OCI-LY7 (cell line): ENCODE measurements at regions not wholly inside any gene's neighbourhood (a gene's known extent, or its start where the extent isn't known, plus 50 kb on each side); places are given as distances from the start of the nearest gene placed in this dataset.

Source experiments
- BruUV-seq: library from RNA; stranded (reverse); fragments of 400-500 nt; replicated peaks from 2 replicates; lab custom pipeline; 2021; lab: Mats Ljungman, UMichigan
- CTCF ChIA-PET: fragments of 300-600 bp; sonication (Branson Sonifier 250); formaldehyde crosslinking; loops from one replicate; lab custom pipeline; 2022; ENCODE audit warnings: antibody characterized with exemption; ENCODE audit not compliant: unreplicated experiment; lab: Charles Lee
- POLR2A ChIA-PET: fragments of 300-600 bp; sonication (Branson Sonifier 250); formaldehyde crosslinking; loops from one replicate; lab custom pipeline; 2022; ENCODE audit warnings: antibody characterized with exemption; lab: Charles Lee
- DNase-seq: peaks from one replicate; pipeline ENCODE4 v3.0.0-alpha.2; 2015; ENCODE audit warnings: low spot score
- H2AFZ ChIP-seq: fragments of 200-600 bp; sonication (generic), shearing (Covaris generic); 2 replicates; pipeline ENCODE4 v1.6.1; 2014; ENCODE audit warnings: mild to moderate bottlenecking, antibody characterized with exemption, low read length, moderate library complexity
- H3K27ac ChIP-seq: fragments of 200-600 bp; sonication (generic); 2 replicates; pipeline ENCODE4 v1.5.1; 2014; ENCODE audit warnings: mixed run types, low read depth, mild to moderate bottlenecking, moderate library complexity, low read length, inconsistent platforms; ENCODE audit not compliant: poor library complexity, severe bottlenecking
- H3K36me3 ChIP-seq: fragments of 200-600 bp; sonication (generic); 2 replicates; pipeline ENCODE4 v1.6.1; 2014; ENCODE audit warnings: mild to moderate bottlenecking, antibody characterized with exemption, low read length, moderate library complexity, mixed read lengths; ENCODE audit not compliant: insufficient read depth
- H3K4me1 ChIP-seq: fragments of 200-600 bp; sonication (generic); 2 replicates; pipeline ENCODE4 v1.5.1; 2014; ENCODE audit warnings: mild to moderate bottlenecking, low read length; ENCODE audit not compliant: insufficient read depth, poor library complexity, severe bottlenecking
- H3K4me2 ChIP-seq: fragments of 200-600 bp; sonication (generic); 2 replicates; pipeline ENCODE4 v1.6.1; 2014; ENCODE audit warnings: mild to moderate bottlenecking, low read length
- H3K4me3 ChIP-seq: fragments of 200-600 bp; sonication (generic); 2 replicates; pipeline ENCODE4 v1.5.1; 2014; ENCODE audit warnings: mild to moderate bottlenecking, low read depth, low read length; ENCODE audit not compliant: poor library complexity, severe bottlenecking
- H3K79me2 ChIP-seq: fragments of 200-600 bp; sonication (generic); 2 replicates; pipeline ENCODE4 v1.6.1; 2016; ENCODE audit warnings: low read depth, mild to moderate bottlenecking, low read length, moderate library complexity, mixed read lengths; ENCODE audit not compliant: insufficient read depth
- H3K9me2 ChIP-seq: fragments of 200-600 bp; sonication (generic); 2 replicates; pipeline ENCODE4 v1.6.1; 2016; ENCODE audit warnings: mild to moderate bottlenecking, low read length, mixed read lengths; ENCODE audit not compliant: insufficient read depth
- H3K9me3 ChIP-seq: fragments of 200-600 bp; sonication (generic); 2 replicates; pipeline ENCODE4 v1.6.1; 2014; ENCODE audit warnings: mild to moderate bottlenecking, mixed run types, low read length, mixed read lengths
- H4K20me1 ChIP-seq: fragments of 200-600 bp; sonication (generic); 2 replicates; pipeline ENCODE4 v1.6.1; 2014; ENCODE audit warnings: mild to moderate bottlenecking, antibody characterized with exemption, low read length, moderate library complexity, mixed read lengths; ENCODE audit not compliant: insufficient read depth
- EZH2phosphoT487 ChIP-seq: fragments of 200-600 bp; sonication (generic); IDR thresholded peaks from 2 replicates; pipeline ENCODE4 v1.6.1; 2018; ENCODE audit warnings: low read depth, borderline replicate concordance, mild to moderate bottlenecking, mixed run types, antibody characterized with exemption, low read length, moderate library complexity, mixed read lengths
- intact Hi-C: fragments of 100-400 bp; cut with micrococcal nuclease; formaldehyde crosslinking; loops from one replicate; pipeline ENCODE4 v1.10.0; 2022; ENCODE audit not compliant: unreplicated experiment
- TF ChIP-seq, protein P1 (sequence below): fragments of 200-600 bp; sonication (generic); conservative IDR thresholded peaks from 2 replicates; pipeline ENCODE4 v1.5.1; 2014; ENCODE audit warnings: mild to moderate bottlenecking, antibody characterized with exemption, low read length, moderate library complexity, mixed read lengths

DNA sequence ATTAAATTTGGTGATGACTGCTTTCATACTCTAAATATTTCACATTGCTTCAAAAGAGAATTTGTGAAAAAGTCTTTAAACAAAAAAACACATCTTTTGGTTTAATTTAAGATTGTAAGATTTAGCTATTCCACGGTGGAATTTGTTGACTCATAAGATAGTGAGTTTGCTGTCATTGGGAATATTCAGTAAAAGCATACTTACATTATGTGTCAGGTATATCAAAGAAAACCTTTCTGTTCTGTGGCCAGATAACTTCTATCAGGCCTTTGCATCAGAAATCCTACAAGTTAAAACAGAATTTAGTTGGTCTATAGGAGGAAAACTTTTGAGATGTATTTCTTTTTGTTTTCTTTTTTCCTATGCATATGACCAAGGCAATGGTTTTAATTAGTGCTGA lies 148.8 kb upstream of the E2F7 start:
- no peaks in the 10 kb centered on the region for H3K9me3 ChIP-seq
- H2AFZ ChIP-seq = no peak overlapping the region
- H3K27ac ChIP-seq = no peak overlapping the region
- BruUV-seq = no TSS peak
- H3K4me3 ChIP-seq = no peak overlapping the region
- H3K9me2 ChIP-seq = no peaks in the 10 kb centered on the region
- no peaks in the 10 kb centered on the region for H3K79me2 ChIP-seq
- CTCF ChIA-PET = no interaction called here
- no peak overlapping the region for H3K4me2 ChIP-seq
- POLR2A ChIA-PET = no interaction called here
- no peaks in the 10 kb centered on the region for H4K20me1 ChIP-seq
- no peak for DNase-seq
- intact Hi-C loops = no loop called here
- no peak for TF ChIP-seq EZH2phosphoT487
- TF ChIP-seq, protein P1, sequence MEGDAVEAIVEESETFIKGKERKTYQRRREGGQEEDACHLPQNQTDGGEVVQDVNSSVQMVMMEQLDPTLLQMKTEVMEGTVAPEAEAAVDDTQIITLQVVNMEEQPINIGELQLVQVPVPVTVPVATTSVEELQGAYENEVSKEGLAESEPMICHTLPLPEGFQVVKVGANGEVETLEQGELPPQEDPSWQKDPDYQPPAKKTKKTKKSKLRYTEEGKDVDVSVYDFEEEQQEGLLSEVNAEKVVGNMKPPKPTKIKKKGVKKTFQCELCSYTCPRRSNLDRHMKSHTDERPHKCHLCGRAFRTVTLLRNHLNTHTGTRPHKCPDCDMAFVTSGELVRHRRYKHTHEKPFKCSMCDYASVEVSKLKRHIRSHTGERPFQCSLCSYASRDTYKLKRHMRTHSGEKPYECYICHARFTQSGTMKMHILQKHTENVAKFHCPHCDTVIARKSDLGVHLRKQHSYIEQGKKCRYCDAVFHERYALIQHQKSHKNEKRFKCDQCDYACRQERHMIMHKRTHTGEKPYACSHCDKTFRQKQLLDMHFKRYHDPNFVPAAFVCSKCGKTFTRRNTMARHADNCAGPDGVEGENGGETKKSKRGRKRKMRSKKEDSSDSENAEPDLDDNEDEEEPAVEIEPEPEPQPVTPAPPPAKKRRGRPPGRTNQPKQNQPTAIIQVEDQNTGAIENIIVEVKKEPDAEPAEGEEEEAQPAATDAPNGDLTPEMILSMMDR = no peak
- H3K4me1 ChIP-seq = no peaks in the 10 kb centered on the region
- H3K36me3 ChIP-seq = no peaks in the 10 kb centered on the region

DNA sequence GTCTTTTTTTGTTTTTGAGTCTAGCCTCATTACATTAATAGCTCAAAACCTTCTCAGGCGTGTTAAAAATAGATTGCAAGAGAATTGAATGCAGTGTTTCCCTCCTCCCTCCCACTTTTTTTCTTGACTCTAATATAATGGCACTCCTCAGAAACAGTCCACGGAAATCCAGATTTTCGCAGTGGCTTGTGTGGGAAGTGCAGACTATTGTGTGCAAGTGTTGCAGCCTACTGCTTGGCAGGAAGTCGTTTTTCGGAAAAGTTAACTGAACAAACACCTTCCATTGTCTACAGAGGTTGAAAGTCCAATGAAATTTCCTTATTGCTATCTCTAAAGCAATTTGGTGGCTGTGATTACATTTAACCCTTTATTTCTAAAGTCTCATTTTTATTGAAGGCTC lies 147.9 kb upstream of the E2F7 start:
- TF ChIP-seq EZH2phosphoT487 = no peak
- TF ChIP-seq, protein P1 = no peak

DNA sequence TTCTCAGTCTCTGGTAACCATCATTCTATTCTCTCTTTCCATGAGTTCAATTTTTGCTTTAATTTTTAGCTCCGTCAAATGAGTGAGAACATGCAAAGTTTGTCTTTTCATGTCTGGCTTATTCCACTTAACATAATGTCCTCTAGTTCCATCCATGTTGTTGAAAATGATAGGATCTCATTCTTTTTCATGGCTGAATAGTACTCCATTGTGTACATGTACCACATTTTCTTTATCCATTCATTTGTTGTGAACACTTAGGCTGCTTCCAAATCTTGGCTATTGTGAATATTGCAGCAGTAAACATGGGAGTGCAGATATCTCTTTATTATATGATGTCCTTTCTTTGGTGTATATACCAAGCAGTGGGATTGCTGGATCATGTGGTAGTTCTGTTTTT lies 145.4 kb upstream of the E2F7 start:
- H3K27ac ChIP-seq = no peak overlapping the region
- no peaks in the 10 kb centered on the region for H4K20me1 ChIP-seq
- BruUV-seq = no TSS peak
- TF ChIP-seq, protein P1 = no peak
- TF ChIP-seq EZH2phosphoT487 = no peak
- H3K4me2 ChIP-seq = no peak overlapping the region
- ChIA-PET POLR2A (interaction anchor here (0.5 kb wide), 1 partner anchor 322 kb away, joined by 3 read pairs; no protein-coding TSS in a partner anchor), CTCF (interaction anchor here (0.5 kb wide), 1 partner anchor 1046 kb away, joined by 3 read pairs; no protein-coding TSS in a partner anchor)
- H3K4me3 ChIP-seq = no peak overlapping the region
- no peak overlapping the region for H2AFZ ChIP-seq
- DNase-seq = no peak
- H3K9me2 ChIP-seq = no peaks in the 10 kb centered on the region
- intact Hi-C loops = no loop called here
- no peaks in the 10 kb centered on the region for H3K36me3 ChIP-seq
- H3K9me3 ChIP-seq = no peaks in the 10 kb centered on the region
- no peaks in the 10 kb centered on the region for H3K4me1 ChIP-seq
- H3K79me2 ChIP-seq = no peaks in the 10 kb centered on the region

More for the DNA sequence above, 147.9 kb upstream of the E2F7 start:
- intact Hi-C loops = no loop called here
- Histone ChIP-seq H3K9me2 (no peaks in the 10 kb centered on the region), H3K4me2 (no peak overlapping the region), H3K79me2 (no peaks in the 10 kb centered on the region), H4K20me1 (no peaks in the 10 kb centered on the region), H3K4me3 (no peak overlapping the region), H3K4me1 (no peaks in the 10 kb centered on the region), H2AFZ (no peak overlapping the region), H3K9me3 (no peaks in the 10 kb centered on the region), H3K27ac (no peak overlapping the region), H3K36me3 (no peaks in the 10 kb centered on the region)
- no peak for DNase-seq
- POLR2A ChIA-PET = no interaction called here
- CTCF ChIA-PET = no interaction called here
- no TSS peak for BruUV-seq
